HG03159 (cell line): ENCODE measurements at regions not wholly inside any gene's neighbourhood (a gene's known extent, or its start where the extent isn't known, plus 50 kb on each side); places are given as distances from the start of the nearest gene placed in this dataset.

Experiments used
- ATAC-seq: cut with Tn5 transposase; IDR thresholded peaks from one replicate; pipeline ENCODE4 v1.9.1; 2021; ENCODE audit warnings: mild to moderate bottlenecking, moderate library complexity; ENCODE audit not compliant: unreplicated experiment

- no peak for ATAC-seq
Observed at GRCh38 chr6:2434116-2434515, 188.7 kb upstream of the GMDS start.

- ATAC-seq, result no peak
Observed at GRCh38 chr6:2433711-2434110, 188.3 kb upstream of the GMDS start.

GRCh38 chr6:2433266-2433665 lies 187.9 kb upstream of the GMDS start:
- no peak for ATAC-seq

DNA sequence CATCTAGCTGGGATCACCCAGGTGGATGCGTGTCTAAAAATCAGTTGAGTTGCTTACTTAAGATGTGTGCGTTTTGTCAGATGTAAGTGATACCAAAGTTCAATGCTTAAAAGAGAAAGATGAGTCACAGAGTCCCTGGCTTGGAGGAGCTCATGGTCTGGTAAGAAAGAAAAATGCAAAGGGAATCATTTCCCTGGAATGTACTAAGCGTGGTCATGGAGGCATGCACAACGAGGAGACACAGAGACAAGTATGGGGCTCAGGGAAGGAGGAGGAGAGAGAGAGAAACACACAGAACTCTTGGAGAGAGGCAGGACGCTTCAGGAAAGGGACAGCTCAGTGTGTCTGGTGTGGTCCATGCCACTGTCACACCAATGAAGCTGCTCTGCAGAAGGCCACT lies 186.9 kb upstream of the GMDS start:
- ATAC-seq, result no peak

DNA sequence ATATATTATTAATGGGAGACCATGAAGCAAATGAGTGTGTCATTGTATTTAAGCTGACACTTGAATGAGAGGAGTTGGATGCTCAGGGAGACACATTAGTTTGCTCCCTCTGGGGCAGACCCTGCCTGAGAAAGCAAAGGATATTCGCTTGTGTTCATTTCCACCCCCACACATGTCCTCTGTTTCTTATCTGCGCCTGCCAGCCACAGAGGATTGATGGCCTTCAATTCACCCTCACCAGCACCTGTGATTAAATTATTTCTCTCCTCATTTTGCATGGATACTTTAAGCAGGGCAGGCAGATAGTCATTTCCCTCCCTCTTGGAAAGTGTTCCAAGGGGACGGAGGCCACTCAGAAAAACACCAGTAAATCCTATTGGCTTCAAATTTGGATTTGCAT lies 185.2 kb upstream of the GMDS start:
- no peak for ATAC-seq

DNA sequence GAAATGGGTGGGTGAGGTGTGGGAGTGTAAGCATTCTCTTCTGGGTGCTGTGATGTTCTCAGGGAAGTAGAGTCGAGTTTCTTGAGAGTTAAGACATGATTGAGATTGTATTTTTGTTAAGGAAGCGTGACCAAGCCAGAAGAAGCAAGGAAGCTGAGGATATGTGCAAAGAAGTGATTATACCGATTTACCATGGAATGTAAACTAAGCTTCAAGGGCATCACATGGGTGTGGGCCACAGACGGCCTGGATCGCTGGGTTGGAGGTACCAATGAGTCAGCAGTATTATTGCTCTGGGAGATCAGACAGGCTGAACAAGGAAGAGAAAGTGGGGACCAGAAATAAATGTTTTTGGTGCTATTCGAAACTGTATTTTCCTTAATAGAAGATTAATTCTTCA lies 184.1 kb upstream of the GMDS start:
- no peak for ATAC-seq

DNA sequence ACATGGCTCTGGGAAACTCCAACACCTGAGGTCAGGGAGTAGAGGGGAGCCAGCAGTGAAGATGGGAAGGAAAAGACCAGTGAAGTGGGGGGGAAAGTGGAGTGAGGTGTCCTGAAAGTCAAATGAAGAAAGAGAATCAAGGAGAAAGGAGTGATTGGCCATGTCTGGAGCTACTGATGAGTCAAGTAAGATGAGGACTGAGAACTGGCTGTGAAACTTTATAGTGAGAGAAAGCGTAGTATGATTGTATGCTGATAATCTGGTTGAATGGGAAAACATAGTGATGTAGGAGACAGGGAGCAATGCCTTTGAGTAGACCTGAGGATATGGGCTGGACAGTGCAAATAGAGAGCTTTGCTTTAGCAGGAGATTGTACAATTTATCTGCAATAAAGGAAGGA lies 183.6 kb upstream of the GMDS start:
- no peak for ATAC-seq

DNA sequence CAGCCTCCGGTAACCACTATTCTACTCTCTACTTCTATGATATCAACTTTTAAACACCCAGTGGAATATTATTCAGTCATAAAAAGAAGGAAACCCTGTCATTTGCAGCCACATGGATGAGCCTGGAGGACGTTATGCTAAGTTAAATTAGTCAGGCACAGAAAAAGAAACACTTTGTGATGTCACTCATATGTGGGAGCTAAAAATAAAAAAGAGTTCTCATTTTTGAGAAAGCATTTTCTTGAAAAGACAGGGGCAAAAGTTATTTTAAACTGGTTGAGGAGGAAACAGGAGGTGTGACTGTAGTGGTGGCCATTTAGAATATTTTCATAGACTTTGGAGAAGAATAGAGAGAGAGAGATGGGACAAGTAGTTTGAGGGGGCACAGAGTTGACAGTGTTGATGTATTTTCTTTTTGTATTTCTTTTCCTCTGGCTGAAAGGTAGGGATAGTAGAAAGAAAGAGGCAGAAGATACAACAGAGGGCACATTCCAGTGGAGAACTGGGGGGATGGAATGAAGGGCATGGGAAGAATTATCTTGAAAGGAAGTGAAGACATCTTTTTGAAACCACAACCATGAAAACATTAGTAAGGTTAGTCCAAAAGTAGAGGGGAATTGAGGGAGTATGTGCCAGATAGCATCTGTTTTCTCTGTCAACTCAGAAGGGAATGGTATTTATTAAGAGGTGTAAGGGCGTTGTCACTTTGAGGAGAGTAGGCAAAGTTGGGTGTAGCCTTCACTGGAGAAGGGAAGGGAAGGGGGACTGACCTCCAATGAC lies 181.3 kb upstream of the GMDS start:
- ATAC-seq, result no peak

DNA sequence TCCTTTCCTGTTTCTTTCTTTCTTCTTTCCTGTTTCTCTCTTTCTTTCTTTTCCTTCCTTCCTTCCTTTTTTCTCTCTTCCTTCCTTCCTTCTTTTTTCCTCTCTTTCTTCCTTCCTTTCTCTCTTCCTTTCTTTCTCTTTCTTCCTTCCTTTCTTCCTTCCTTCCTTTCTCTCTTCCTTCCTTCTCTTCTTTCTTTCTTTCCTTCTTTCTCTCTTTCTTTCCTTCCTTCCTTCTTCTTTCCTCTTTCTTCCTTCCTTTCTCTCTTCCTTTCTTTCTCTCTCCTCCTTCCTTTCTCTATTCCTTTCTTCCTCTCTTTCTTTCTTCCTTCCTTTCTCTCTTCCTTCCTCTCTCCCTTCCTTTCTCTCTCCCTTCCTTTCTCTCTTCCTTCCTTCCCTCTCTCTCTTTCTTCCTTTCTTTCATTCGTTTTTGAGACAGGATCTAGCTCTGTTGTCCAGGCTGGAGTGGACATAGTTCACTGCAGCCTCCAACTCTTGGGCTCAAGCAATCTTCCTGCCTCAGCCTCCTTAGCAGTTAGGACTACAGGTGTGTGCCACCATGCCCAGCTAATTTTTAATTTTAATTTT lies 170.8 kb upstream of the GMDS start:
- no peak for ATAC-seq

DNA sequence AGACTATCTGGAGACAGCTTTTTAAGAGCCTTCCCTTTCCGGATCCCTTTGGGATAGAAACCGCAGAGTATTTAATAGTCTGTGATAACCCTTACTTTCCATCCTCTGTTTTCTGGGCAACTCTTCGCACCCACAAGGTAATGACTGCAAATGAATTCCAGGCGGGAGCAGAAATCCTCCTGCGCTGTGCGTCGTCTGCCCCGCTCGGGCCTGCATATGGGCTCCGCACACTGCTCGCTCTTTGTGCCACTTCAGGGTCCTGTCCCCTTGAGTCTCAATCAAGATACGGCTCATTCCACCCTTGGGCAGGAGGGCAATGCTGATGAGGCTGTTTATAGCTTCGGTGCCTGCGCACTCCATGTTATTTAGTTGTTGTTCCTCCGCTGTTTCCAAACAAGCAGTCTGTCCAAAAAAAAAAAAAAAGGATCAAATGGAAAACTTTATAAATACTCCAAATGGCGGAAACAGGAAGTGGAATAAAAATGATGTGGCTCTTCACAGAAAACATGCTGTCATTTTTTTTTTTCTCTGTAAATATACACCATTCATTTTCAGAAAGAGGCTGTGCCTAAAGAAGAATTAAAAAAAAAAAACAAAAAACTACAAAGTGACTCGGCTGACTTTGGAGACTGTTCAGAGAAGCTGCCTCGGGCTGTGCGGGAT lies 169.6 kb upstream of the GMDS start:
- ATAC-seq, result no peak

DNA sequence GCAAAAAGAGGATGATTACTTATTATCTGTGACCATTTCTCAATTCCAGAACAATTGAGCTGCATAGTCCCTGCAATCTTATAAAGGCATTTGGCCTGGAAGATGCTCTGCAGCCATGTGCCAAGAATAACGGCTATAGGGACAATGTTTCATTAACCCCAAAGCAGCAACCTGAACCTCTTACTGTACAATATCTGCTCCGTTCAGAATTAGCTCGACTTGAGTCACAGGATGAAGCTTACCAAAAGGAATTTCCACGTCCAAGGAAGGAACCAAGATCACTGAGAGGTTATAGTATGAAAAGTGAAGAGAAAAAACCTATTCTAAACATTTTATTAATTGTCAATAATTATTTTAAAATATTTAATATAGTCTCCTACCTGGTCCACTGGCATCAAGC lies 167.3 kb upstream of the GMDS start:
- no peak for ATAC-seq

- no peak for ATAC-seq
Observed at GRCh38 chr6:2410656-2411380, 165.4 kb upstream of the GMDS start.

DNA sequence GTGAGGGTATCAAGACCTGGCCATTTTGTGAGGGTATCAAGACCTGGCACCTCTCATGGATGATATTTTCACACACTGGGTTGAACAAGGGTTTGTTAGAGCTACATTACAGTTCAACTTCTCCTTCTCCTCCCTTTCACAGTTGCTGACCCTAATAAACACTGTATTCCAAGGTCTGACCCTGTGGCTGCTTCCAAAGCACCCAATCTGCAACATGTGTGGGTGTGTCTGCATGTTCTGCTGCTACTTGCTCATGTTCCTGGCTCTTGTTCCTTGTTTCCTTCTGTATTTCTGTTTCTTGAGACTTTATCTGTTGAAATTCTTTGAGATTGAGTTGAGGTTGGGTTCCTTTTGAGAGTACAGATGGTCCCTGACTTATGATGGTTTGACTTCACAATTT lies 162.1 kb upstream of the GMDS start:
- ATAC-seq, result no peak

DNA sequence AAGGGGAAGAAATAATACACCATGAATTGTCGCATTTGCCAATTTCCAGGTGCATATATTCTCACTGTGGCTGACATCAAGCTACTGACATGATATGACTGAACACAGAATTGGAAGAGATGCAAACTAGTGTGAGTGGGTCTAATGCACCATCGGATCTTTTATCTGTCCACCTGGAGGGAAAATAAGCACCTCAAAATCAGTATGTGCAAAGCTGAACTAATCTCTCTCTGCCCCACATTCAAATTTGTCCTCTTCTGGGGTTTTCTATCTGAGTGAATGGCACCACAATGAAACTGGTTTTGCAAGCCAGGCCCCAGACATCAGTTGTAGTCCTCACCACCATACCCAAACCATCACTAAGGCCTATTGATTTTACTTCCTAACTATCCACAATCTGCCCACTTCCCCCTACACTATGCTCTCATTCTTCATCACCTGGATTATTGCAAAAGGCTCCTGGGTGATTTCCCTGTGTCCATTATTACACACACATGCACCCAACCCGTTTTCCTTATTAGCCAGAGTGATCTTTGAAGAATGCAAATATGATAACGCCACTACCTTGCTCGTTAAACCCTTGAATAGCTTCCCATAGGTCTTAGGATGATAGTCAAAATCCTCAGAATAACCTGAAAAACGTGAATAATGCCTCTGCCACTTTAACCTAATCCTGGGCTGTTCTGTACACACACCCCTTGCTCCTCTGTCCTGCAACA lies 159.0 kb upstream of the GMDS start:
- ATAC-seq, result no peak

DNA sequence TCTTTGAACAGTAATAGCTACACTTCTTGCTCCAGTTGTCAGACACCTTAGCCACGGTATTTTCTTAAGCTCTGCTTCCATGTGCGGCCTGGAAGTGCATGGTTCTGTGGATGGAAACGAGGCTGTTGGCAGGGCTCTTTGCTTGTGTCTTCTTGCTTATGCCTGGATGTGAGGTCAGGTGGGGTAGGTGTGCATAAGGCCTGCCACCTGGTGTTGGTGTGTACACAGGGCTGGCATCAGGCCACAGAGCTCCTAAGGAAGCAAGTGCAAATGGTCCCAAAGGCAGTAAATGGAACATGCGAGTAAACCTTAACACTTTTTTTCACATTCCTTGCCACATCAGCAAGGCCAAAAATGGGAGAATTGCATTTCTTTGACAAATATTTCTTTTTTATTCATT lies 158.1 kb upstream of the GMDS start:
- no peak for ATAC-seq

- ATAC-seq, result no peak
Observed at GRCh38 chr6:2396846-2397630, 151.6 kb upstream of the GMDS start.

DNA sequence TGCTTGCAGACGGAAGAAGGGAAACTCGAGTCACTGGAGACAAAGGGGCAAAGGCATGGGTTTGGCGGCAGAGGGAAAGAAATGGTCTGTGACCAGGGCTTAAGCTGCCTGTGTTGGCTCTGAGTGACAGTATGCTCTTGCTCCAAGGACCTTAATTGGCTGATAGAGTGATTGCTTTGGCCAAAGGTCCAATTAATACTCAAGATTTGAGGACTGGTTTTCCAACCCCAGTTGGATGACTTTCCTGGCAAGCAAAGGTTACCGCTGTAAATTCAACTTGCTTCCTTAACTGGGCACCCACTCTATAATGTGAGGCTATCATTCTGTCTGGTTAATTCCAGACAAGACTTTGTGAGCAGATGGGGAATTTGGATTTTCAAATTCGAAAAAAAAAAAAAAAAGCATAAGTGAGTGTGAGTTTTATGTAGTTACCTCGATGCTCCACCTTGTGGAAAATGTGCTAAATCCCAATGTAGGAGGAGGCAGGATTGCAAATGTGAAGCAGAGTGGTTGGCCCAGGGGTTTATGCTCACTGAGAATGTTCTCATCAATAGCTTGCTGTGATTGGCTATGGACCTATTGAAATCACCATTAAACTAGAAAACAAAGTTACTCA lies 150.7 kb upstream of the GMDS start:
- no peak for ATAC-seq

DNA sequence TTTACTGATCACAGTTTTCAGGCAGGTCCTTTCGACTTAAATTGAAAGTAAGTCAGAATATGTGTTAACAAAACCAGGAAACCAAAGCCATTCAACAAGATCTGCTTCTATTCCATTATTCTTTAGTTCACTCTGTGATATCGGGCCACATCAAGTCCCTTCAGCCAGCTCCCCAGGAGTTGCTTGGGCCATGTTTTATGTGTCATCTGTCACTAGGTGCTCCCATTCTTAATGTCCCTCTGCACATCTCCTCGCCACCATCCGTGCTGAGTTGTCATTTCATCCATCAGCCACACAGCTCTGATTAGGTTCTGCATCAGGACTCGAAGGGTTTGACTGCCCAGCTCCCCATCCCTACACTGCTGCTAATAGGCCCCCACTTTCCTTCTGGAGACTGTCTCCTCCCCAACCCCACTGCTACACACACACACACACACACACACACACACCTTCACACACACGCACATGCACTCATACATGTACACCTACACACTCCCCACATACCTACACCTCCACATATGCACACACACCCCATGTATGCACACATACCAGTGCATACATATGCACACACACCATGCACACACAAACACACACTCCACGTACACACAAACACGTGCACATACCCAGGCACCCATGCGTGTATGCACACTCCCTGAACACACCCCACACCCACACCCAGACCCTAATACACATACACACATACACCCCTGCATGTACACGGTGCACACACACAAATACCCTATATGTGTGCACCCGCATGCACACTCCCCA lies 143.3 kb upstream of the GMDS start:
- no peak for ATAC-seq

DNA sequence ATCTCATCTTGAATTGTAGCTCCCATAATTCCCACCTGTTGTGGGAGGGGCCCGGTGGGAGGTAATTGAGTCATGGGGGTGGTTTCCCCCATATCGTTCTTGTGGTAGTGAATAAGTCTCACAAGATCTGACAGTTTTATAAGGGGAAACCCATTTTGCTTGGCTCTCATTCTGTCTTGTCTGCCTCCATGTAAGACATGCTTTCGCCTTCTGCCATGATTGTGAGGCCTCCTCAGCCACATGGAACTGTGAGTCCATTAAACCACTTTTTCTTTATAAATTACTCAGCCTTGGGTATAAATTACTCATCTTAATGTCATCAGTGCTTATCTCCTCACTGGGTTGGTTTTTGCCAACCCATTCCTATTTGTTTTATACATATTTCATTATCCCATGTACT lies 142.0 kb upstream of the GMDS start:
- ATAC-seq, result no peak
